ENCODE measurements at regions not wholly inside any gene's neighbourhood (a gene's known extent, or its start where the extent isn't known, plus 50 kb on each side); places are given as distances from the start of the nearest gene placed in this dataset.
A peak's percentile ranks its signal among the peaks of the same experiment; 100 is the strongest.

- no peak for DNase-seq (ENCODE audit: low read depth)
Observed at GRCh38 chr3:72050048-72050632, 265.2 kb upstream of the PROK2 start.

GRCh38 chr3:72049300-72049699, 264.4 kb upstream of the PROK2 start:
- no peak overlapping the region for H3K4me3 ChIP-seq (ENCODE audit: low read depth, low read length)
- DNase-seq (ENCODE audit: low read depth) = no peak
- TF ChIP-seq CTCF (conservative IDR thresholded peaks at IDR 0.05; ENCODE audit: low read depth, low read length) = no peak

More at GRCh38 chr3:72050048-72050632, 265.2 kb upstream of the PROK2 start:
- TF ChIP-seq CTCF (conservative IDR thresholded peaks at IDR 0.05; ENCODE audit: low read depth, low read length) = no peak
- H3K4me3 ChIP-seq (ENCODE audit: low read depth, low read length) = no peak overlapping the region

DNA sequence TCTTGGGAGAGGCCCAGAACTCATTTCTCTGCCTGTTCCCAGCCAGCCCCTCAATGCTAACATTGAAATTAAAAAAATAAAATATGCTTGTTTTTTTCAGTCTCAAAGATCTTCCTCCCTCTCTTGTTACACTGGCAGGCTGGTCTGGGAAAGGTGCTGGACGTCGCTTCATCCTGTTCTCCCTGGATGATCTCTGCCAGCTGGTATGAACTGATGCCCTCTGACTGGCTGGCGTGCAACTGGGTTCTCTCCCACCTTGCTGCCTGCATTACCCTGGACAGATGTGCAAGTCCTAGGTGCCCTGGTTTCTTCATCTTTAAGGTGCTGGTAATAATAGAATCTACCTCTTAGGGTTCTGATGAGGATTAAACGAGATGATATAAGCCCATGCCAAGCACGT, 263.9 kb upstream of the PROK2 start:
- no peak overlapping the region for H3K4me3 ChIP-seq (ENCODE audit: low read depth, low read length)
- TF ChIP-seq CTCF (conservative IDR thresholded peaks at IDR 0.05; ENCODE audit: low read depth, low read length) = no peak
- no peak for DNase-seq (ENCODE audit: low read depth)

DNA sequence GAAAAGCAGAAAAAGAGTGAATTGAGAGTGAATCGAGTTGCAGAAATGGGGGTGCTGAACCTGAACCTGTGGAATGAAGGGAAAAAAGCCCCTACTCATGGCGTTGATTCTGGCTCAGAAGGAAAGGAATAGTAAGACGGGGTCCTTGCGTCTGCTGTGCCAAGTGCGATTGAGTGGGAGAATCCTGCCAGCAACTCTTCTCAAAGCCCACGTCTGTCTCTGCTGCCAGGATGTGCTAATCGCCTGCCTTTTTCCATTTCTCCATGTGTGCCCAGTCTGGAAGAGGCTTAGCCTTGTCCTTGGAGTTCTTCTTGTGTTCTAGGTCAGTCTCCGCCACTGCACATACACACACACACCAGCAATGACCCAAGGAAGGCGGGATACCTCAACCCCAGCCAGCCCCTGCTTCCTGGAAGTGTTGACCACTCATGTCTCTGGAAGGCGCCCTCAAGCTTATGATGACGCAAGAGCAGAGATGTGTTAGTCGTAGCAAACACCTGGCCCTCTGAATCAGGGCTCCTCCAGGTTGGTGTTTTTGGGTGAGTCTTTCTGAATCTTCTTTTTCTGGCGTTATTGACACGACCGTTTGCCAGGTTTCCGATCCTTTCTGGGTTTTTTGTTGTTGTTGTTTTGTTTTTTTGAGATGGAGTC, 262.4 kb upstream of the PROK2 start:
- no peak for TF ChIP-seq CTCF (conservative IDR thresholded peaks at IDR 0.05; ENCODE audit: low read depth, low read length)
- no peak overlapping the region for H3K4me3 ChIP-seq (ENCODE audit: low read depth, low read length)
- no peak for DNase-seq (ENCODE audit: low read depth)

- TF ChIP-seq CTCF (conservative IDR thresholded peaks at IDR 0.05; ENCODE audit: low read depth, low read length) = no peak
- H3K4me3 ChIP-seq (ENCODE audit: low read depth, low read length) = no peak overlapping the region
- peak; percentile 45 for DNase-seq (ENCODE audit: low read depth)
Observed at GRCh38 chr3:72044231-72044855, 259.4 kb upstream of the PROK2 start.

DNA sequence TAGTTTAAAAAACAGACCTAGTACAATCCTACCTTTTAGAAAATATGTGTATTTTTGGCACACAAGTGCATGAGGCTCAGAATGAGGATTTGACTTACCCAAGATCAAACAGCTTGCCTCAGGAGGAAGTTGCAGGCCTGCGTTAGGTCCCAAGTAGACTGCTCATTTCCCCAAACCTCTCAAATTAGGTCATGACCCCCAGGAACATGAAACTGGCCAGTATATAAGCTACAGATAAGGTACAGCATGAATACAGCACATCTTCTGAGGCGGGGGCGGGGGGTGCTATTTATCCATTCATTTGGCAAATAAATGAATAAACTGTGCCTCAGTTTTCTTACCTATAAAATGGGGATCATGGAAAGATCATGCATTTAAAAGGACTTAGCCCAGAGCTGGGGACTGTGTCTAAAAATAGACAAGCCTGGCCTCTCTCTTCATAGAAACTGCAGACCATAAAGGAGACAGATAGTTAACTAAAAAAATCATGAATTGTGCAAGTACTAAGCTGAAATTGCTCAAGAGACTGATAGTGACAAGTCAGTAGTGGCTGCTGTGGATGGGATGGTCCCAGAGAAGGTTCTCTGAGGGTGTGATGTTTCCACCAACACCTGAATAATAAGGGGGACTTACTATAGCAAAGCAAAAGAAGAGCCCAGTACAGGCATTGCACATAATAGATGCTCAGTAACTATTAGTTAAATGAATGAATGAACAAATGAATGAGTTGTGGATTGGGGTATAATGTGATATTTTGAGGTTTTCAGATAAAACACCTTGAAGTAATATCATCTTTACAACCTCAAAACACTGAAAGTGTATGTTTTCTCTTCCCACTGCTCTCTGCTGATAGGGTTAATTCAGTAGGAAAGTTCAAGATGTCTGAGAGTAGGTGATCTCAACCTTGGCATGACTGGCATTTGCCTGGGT, 258.5 kb upstream of the PROK2 start:
- H3K4me3 ChIP-seq (ENCODE audit: low read depth, low read length) = no peak overlapping the region
- no peak for DNase-seq (ENCODE audit: low read depth)
- no peak for TF ChIP-seq CTCF (conservative IDR thresholded peaks at IDR 0.05; ENCODE audit: low read depth, low read length)

Data from choroid plexus epithelial cell (primary cell).